Mesodermal cell (in vitro differentiated cells): ENCODE measurements at regions not wholly inside any gene's neighbourhood (a gene's known extent, or its start where the extent isn't known, plus 50 kb on each side); places are given as distances from the start of the nearest gene placed in this dataset.

Source experiments
- H3K27ac ChIP-seq: 2 replicates; pipeline ENCODE4 v1.7.0; 2013; ENCODE audit warnings: mild to moderate bottlenecking, low read depth, low read length, moderate library complexity; ENCODE audit not compliant: severe bottlenecking
- H3K36me3 ChIP-seq: 2 replicates; pipeline ENCODE4 v1.7.1; 2013; ENCODE audit warnings: mild to moderate bottlenecking, low read length, moderate library complexity; ENCODE audit not compliant: control insufficient read depth, insufficient read depth
- H3K4me1 ChIP-seq: one replicate; pipeline ENCODE4 v1.7.1; 2013; ENCODE audit warnings: mild to moderate bottlenecking, low read length; ENCODE audit not compliant: insufficient read depth, control insufficient read depth, poor library complexity, severe bottlenecking
- H3K4me3 ChIP-seq: 2 replicates; pipeline ENCODE4 v1.7.0; 2013; ENCODE audit warnings: low read length, control low read depth, mild to moderate bottlenecking; ENCODE audit not compliant: insufficient read depth, poor library complexity, severe bottlenecking; ENCODE audit errors: extremely low read depth
- H3K9me3 ChIP-seq: 2 replicates; pipeline ENCODE4 v1.7.1; 2013; ENCODE audit warnings: mild to moderate bottlenecking, low read length, moderate library complexity; ENCODE audit not compliant: control insufficient read depth
- WGBS, 2 experiments: methylation state at CpG; one replicate each; pipeline ENCODE4 v1.1.5; 2013; ENCODE audit warnings: missing lambda C conversion rate in 2 of 2; ENCODE audit not compliant: insufficient coverage in 2 of 2; 5-methylcytosine and 5-hydroxymethylcytosine counted together

GRCh38 chr6:14333556-14334305, 216.2 kb downstream of the CD83 start:
- Histone ChIP-seq H3K4me3 (no peak overlapping the region), H3K9me3 (no peaks in the 10 kb centered on the region), H3K36me3 (no peaks in the 10 kb centered on the region), H3K27ac (no peak overlapping the region), H3K4me1 (no peaks in the 10 kb centered on the region)
- 70% methylated on average over 2 of the region's 5 CpGs; no CpG with 5 or more reads in 1 of the 2 experiments for WGBS, 2 experiments

GRCh38 chr6:14335071-14335470, 217.5 kb downstream of the CD83 start:
- no CpG with 5 or more reads among the region's 2 CpGs for WGBS, 2 experiments
- H3K4me1 ChIP-seq: no peaks in the 10 kb centered on the region
- no peaks in the 10 kb centered on the region for H3K36me3 ChIP-seq
- H3K9me3 ChIP-seq: no peaks in the 10 kb centered on the region
- no peak overlapping the region for H3K4me3 ChIP-seq
- H3K27ac ChIP-seq: no peak overlapping the region

GRCh38 chr6:14337152-14337551, 219.6 kb downstream of the CD83 start:
- no peaks in the 10 kb centered on the region for H3K36me3 ChIP-seq
- H3K4me1 ChIP-seq: no peaks in the 10 kb centered on the region
- 78 to 100% methylated on average over 3 of the region's 3 CpGs for WGBS, 2 experiments

GRCh38 chr6:14339172-14339571, 221.6 kb downstream of the CD83 start:
- Histone ChIP-seq H3K4me3 (no peak overlapping the region), H3K36me3 (no peaks in the 10 kb centered on the region), H3K27ac (no peak overlapping the region), H3K9me3 (no peaks in the 10 kb centered on the region), H3K4me1 (no peaks in the 10 kb centered on the region)
- 60 to 80% methylated on average over 1 of the region's 1 CpG for WGBS, 2 experiments

More at GRCh38 chr6:14337152-14337551, 219.6 kb downstream of the CD83 start:
- no peak overlapping the region for H3K4me3 ChIP-seq
- no peak overlapping the region for H3K27ac ChIP-seq
- H3K9me3 ChIP-seq: no peaks in the 10 kb centered on the region

GRCh38 chr6:14339711-14340584, 222.4 kb downstream of the CD83 start:
- H3K36me3 ChIP-seq: no peaks in the 10 kb centered on the region
- no peak overlapping the region for H3K4me3 ChIP-seq
- H3K4me1 ChIP-seq: no peaks in the 10 kb centered on the region
- no peak overlapping the region for H3K27ac ChIP-seq
- 96 to 100% methylated on average over 3 of the region's 4 CpGs for WGBS, 2 experiments
- no peaks in the 10 kb centered on the region for H3K9me3 ChIP-seq

GRCh38 chr6:14344486-14344885, 226.9 kb downstream of the CD83 start:
- Histone ChIP-seq H3K36me3 (no peaks in the 10 kb centered on the region), H3K27ac (no peak overlapping the region), H3K9me3 (no peaks in the 10 kb centered on the region), H3K4me1 (no peaks in the 10 kb centered on the region), H3K4me3 (no peak overlapping the region)
- WGBS, 2 experiments: no CpG with 5 or more reads among the region's 6 CpGs

- Histone ChIP-seq H3K36me3 (no peaks in the 10 kb centered on the region), H3K27ac (no peak overlapping the region), H3K4me1 (no peaks in the 10 kb centered on the region), H3K4me3 (no peak overlapping the region), H3K9me3 (peaks cover 6% of the 10 kb centered on the region)
- no CpG with 5 or more reads among the region's 1 CpG for WGBS, 2 experiments
Observed at GRCh38 chr6:14348389-14348788, 230.8 kb downstream of the CD83 start.

- Histone ChIP-seq H3K9me3 (peaks cover 6% of the 10 kb centered on the region), H3K27ac (no peak overlapping the region), H3K4me3 (no peak overlapping the region), H3K36me3 (no peaks in the 10 kb centered on the region), H3K4me1 (no peaks in the 10 kb centered on the region)
- no CpG with 5 or more reads among the region's 2 CpGs for WGBS, 2 experiments
Observed at GRCh38 chr6:14349507-14349906, 231.9 kb downstream of the CD83 start.

- no peak overlapping the region for H3K4me3 ChIP-seq
- 87 to 93% methylated on average over 4 to 5 of the region's 6 CpGs for WGBS, 2 experiments
- H3K9me3 ChIP-seq: peaks cover 6% of the 10 kb centered on the region
- no peaks in the 10 kb centered on the region for H3K4me1 ChIP-seq
- no peak overlapping the region for H3K27ac ChIP-seq
- H3K36me3 ChIP-seq: no peaks in the 10 kb centered on the region
Observed at GRCh38 chr6:14350210-14350609, 232.6 kb downstream of the CD83 start.

- Histone ChIP-seq H3K9me3 (peaks cover 6% of the 10 kb centered on the region), H3K27ac (no peak overlapping the region), H3K4me1 (no peaks in the 10 kb centered on the region), H3K4me3 (no peak overlapping the region), H3K36me3 (no peaks in the 10 kb centered on the region)
- WGBS, 2 experiments: 80% methylated on average over 1 of the region's 3 CpGs; no CpG with 5 or more reads in 1 of the 2 experiments
Observed at GRCh38 chr6:14353281-14353680, 235.7 kb downstream of the CD83 start.

- Histone ChIP-seq H3K9me3 (peaks cover 6% of the 10 kb centered on the region), H3K4me1 (no peaks in the 10 kb centered on the region), H3K27ac (no peak overlapping the region), H3K36me3 (no peaks in the 10 kb centered on the region), H3K4me3 (no peak overlapping the region)
- 100% methylated on average over 1 of the region's 2 CpGs for WGBS, 2 experiments
Observed at GRCh38 chr6:14353798-14354197, 236.2 kb downstream of the CD83 start.
